Midbrain (tissue), 1 donor: ENCODE measurements at regions not wholly inside any gene's neighbourhood (a gene's known extent, or its start where the extent isn't known, plus 50 kb on each side); places are given as distances from the start of the nearest gene placed in this dataset.
A peak's percentile ranks its signal among the peaks of the same experiment; 100 is the strongest.

Experiments used
- DNase-seq: peaks from one replicate; lab custom pipeline; 2025; lab: John Stamatoyannopoulos, UW

DNA sequence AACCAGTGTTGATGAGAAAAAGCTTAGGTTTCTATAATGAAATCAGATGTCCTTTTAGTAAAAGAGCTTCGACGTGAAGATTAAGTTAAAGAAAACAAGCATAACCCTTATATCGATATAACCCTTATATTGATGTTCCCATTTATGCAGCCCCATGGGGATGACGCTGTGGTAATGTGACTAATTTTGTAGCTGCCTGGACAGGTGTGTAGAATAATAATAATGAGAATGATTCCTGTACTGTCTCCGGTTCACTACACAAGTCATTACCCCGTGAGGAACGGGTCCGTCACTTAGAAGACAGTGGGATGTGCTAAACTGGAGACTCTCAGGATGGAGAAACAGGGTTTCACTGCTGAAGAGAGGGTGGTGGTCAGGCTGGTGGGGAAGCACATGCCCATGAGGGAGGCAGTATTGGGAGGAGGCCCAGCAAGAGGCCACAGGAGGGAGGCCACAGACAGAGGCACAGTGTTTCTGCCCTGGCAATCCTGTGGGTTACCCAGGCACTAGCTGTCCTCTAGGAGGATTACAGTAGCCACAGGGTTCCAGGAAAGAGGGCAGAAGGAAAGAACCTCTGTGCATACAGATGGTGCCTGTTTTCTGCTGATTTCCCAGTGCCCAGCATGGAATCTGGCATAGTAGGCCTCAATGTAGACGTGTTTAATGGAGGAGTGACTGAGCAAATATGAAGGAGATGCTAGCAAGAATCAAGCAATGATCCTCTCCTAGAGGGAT lies 191.1 kb upstream of the TSC22D2 start:
- no peak for DNase-seq

GRCh38 chr3:150216041-150216811 lies 191.9 kb upstream of the TSC22D2 start:
- DNase-seq: peak; percentile 26

- no peak for DNase-seq
Measured at GRCh38 chr3:150215616-150216015, 192.5 kb upstream of the TSC22D2 start.

- DNase-seq: no peak
Measured at GRCh38 chr3:150213577-150213976, 194.5 kb upstream of the TSC22D2 start.

DNA sequence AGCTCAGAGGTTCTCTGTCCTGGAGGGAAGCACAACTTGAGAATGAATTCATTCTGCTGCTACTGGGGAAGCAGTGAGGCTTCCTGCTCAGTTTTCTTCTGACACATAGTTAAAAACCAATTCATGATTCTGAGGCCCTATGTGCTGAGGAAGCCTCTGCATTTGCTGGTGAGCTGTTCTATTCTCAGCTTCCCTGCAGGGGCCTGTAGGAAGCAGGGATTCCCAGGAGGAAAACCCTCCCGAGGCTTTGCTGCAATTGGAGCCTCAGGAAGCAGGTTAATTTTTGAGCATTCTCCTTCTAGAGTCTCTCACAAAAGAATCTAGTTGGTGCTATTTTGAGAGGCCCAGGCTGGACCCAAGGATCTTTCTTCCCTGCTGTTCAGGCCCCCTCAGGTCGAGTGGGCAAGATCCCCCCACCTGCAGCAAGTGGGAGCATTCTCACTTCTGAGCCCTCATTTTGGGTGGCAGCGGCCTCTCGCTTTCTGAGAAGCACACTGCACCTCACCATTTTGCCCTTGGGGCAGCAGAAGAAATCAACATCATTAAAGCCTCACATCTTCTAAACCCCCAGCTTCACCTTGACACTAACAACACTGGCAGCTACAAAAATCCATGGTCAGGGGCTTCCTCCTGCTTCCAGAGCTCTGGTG lies 197.5 kb upstream of the TSC22D2 start:
- DNase-seq: no peak

GRCh38 chr3:150203273-150203672 lies 204.8 kb upstream of the TSC22D2 start:
- DNase-seq: no peak

GRCh38 chr3:150202711-150203110 lies 205.4 kb upstream of the TSC22D2 start:
- no peak for DNase-seq

DNA sequence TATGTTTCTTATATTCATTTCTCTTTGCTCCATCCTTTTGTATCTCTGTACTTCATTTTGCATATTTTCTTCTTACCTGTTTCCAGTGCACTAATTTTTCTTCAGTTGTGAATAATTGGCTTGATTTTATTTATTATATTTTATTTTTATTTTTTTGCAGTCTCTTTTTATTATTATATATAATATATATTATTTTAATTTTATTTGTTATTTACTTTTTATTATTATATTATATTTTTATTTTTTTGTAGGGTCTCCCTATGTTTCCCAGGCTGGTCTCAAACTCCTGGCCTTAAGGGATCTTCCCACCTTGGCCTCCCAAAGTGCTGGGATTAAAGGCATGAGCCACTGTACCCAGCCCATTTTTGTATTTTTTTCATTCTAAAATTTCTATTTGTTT lies 213.1 kb upstream of the TSC22D2 start:
- no peak for DNase-seq

GRCh38 chr3:150194513-150194912 lies 213.6 kb upstream of the TSC22D2 start:
- no peak for DNase-seq

GRCh38 chr3:150184426-150185071 lies 213.9 kb upstream of the PFN2 start:
- DNase-seq: no peak

- DNase-seq: peak; percentile 86
Measured at GRCh38 chr3:150183678-150184425, 213.2 kb upstream of the PFN2 start.

DNA sequence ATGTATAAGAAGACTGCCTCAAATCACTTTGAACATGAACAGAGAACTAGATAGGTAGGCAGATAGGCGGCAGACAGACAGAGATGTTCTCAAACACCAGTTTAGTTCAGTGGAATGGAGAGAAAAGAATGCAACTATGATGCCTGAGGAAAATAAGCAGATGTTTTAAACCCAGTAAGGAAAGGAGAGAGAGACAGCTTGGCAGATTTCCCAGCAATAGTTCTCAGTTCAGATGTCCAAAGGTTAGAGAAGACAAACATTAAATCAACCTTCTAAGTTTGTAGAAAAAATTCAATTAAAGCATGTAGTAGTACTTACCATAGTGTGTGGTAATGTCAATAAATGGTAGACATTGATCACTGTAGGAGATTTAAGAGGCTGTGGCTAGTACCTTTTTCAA lies 209.6 kb upstream of the PFN2 start:
- DNase-seq: no peak

- no peak for DNase-seq
Measured at GRCh38 chr3:150179330-150179729, 208.6 kb upstream of the PFN2 start.

DNA sequence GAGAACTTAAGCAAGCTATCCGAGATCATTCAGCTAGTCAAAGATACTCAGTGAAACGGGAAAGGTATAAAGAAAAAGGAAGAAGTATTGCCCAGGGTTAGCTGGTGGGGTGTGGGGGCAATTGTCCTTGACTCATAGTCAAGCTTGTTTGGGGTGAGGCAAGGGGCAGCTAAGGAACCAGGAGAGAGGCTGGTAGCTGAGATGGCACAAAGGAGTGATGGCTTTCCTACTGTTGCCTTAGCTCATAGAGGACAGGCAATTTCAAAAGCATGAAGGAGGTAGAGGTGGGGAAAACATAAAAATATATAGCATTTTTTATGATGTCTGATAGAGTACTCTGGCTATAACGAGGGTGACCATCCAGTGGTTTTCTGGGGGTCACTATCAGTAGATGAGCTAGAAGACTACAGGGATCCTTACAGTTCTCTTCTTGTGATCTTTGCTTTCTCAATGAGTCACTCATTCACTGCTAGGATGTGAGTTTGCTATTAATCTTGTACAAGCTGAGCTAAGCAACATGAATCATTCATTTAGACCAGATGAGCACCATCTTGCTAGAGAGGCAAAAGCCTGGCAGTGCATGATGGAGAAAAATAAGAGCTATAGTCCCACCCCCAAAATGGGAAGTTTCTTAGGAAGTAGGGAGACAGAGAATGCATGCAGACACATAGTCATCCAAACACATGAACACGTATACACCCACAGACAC lies 207.1 kb upstream of the PFN2 start:
- DNase-seq: no peak

GRCh38 chr3:150174179-150174578 lies 203.5 kb upstream of the PFN2 start:
- no peak for DNase-seq

GRCh38 chr3:150172356-150172755 lies 201.7 kb upstream of the PFN2 start:
- DNase-seq: no peak

- peak; percentile 80 for DNase-seq
Measured at GRCh38 chr3:150170852-150171520, 200.3 kb upstream of the PFN2 start.

- no peak for DNase-seq
Measured at GRCh38 chr3:150169330-150169940, 198.7 kb upstream of the PFN2 start.

GRCh38 chr3:150168698-150169097 lies 198.0 kb upstream of the PFN2 start:
- no peak for DNase-seq
